HG02970 (cell line): ENCODE measurements at regions not wholly inside any gene's neighbourhood (a gene's known extent, or its start where the extent isn't known, plus 50 kb on each side); places are given as distances from the start of the nearest gene placed in this dataset.
"Not testable (repeated sequence)": the region's sequence is repeated elsewhere in the genome, so short reads cannot be mapped to it uniquely, and the experiment has no call there.

ENCODE experiments used
- ATAC-seq: cut with Tn5 transposase; IDR thresholded peaks from one replicate; pipeline ENCODE4 v1.9.1; 2021; ENCODE audit warnings: mild to moderate bottlenecking, moderate library complexity, moderate number of reproducible peaks; ENCODE audit not compliant: unreplicated experiment, low FRiP score

- ATAC-seq: not testable (repeated sequence)
These were observed 692.2 kb downstream of the UTRN start for GRCh38 chr6:144977250-144977864.

DNA sequence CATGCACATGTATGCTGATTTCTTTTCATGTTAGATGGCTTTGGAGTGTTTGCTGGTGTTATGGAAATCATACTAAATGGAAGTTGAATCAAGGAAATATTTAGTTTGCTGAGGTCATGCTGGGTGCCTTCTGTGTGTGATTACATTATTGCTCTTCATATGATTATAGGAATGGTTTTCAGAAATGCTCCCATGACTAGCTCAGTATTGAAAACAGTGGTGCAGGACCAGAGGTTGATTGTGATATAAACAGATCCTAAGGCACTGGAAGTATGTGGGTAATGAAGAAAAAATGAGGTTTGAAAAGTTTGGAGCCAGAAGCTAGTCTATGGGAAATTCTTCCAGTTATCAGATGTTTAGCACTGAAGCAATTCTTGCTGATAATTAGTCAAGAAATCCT, 693.1 kb downstream of the UTRN start:
- no peak for ATAC-seq

- no peak for ATAC-seq
These were observed 701.1 kb downstream of the UTRN start for GRCh38 chr6:144986271-144986670.

- no peak for ATAC-seq
These were observed 704.4 kb downstream of the UTRN start for GRCh38 chr6:144989319-144990107.

GRCh38 chr6:144990784-144991183, 705.6 kb downstream of the UTRN start:
- ATAC-seq: no peak

- ATAC-seq: no peak
These were observed 708.7 kb downstream of the UTRN start for GRCh38 chr6:144993870-144994269.

GRCh38 chr6:144997996-144998395, 712.9 kb downstream of the UTRN start:
- ATAC-seq: no peak

DNA sequence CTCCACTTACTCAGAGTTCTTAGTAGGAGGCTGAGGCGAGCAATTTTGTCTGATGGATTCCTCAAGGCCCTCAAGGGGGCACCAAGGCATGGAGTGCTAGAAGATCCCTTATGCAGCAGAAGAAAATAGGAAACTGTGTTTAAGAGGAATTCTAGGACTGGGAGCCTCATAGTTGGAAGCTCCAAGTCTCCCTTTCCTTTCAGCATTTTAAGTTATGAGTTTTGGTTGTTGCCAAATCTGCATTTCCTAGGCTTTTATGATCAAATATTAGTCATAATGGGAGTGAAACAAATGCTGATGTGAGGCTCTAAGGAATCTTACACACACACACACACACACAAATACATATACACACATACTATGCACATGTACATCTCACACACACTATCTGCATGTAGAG, 714.0 kb downstream of the UTRN start:
- ATAC-seq: no peak

DNA sequence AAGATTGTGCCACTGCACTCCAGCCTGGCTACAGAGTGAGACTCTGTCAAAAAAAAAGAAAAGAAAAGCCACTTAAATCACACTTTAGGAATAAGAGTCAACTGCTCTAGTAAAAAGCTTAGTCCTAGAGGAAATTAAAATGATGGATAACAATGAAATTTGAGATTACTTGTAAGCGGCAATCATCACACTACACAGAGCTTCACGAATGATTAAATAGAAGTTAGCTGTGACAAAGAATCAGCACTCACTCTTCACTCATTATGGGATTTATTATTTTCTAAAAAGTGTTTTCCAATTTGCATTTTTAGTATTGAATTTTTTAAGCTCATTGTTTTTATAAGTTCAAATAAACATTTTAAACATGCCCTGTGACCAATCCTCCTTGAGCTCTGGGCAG, 718.0 kb downstream of the UTRN start:
- ATAC-seq: no peak

GRCh38 chr6:145006914-145007313, 721.8 kb downstream of the UTRN start:
- no peak for ATAC-seq

GRCh38 chr6:145008715-145009114, 723.6 kb downstream of the UTRN start:
- ATAC-seq: no peak

GRCh38 chr6:145009711-145010110, 724.6 kb downstream of the UTRN start:
- ATAC-seq: no peak

DNA sequence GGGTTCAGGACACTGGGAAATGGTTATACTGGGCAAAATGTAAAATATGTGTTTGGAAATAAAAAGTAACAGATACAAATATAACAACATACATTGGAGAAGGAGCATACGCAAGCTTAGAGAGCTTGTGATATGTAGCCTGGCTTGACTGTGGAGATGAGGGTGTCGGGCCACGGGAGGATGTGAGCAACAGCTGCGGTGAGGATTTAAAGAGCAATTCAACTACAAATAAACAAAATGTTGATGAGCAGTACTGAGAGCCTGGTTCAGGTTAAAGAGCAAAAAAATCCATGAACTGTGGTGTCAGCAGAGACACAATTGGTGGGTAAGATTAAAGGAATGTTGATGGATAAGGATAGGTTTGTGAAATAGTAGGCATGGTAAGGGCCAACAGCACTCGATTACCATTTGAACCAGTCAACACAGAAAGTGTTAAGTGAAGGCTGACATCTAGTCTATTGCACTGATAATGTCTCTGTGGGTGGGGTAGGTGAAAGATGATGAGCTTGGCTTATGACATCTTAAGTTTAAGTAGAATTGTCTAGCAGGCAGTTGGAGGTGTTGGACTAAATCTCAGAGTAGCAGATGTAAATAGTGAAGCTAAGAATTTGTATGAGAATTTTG, 723.2 kb downstream of the EPM2A start:
- ATAC-seq: no peak

DNA sequence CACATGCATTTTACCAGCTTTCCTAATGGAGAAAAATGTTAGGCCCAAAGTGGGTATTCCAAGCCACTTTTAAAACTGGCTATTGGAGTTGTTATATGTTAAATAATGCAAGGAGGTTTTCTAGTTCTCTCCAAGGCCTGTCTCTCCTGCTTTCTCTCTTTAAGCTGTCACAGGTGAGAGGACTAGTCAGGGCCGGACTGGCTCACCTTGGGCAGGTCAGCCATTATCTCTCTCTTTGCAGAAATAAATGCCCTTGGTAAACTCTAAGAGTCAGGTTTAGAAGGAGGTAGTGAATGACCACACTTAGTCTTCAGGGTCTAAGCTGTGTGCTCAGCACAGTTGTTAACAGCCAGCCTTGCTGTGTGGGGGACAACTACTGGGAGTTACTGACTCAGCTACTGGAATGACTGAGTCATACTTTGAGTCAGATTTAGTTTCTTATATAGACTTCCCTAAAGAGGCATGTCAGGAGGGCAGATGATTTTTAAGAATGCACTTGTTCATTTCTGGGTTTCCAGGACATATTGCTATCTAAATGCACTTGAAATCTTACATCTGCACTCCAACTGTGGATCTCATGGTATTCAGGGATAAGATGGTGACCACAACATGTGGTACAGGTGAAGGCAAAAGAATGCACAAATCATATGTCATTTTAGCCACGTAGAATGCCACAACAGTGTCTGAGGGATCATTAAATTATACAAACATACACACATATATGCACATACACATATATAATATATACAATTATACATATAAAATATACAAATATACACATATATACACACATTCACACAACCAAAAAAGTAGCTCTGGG, 719.4 kb downstream of the EPM2A start:
- ATAC-seq: peak; percentile 87

DNA sequence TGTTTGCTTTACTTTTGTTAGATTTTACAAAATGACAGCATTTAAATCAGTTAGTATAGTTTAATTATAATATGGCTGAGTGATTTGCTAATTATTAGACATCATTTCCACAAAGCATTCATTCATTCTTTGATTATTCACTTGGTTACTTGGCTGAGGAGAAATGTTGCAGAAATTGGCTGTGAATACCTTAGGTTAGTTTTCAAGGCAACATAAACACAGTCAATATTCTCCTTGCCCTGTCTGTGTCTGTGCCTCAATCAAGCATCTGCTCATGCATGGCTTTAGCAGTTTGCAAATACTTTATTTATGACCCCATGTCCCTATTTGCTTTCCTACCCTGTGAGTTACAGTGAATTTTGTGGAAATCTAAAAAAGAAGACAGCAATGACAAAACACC, 718.3 kb downstream of the EPM2A start:
- no peak for ATAC-seq

GRCh38 chr6:145017516-145017915, 717.8 kb downstream of the EPM2A start:
- no peak for ATAC-seq

- ATAC-seq: no peak
These were observed 717.3 kb downstream of the EPM2A start for GRCh38 chr6:145018027-145018426.

GRCh38 chr6:145020114-145020513, 715.2 kb downstream of the EPM2A start:
- ATAC-seq: no peak

DNA sequence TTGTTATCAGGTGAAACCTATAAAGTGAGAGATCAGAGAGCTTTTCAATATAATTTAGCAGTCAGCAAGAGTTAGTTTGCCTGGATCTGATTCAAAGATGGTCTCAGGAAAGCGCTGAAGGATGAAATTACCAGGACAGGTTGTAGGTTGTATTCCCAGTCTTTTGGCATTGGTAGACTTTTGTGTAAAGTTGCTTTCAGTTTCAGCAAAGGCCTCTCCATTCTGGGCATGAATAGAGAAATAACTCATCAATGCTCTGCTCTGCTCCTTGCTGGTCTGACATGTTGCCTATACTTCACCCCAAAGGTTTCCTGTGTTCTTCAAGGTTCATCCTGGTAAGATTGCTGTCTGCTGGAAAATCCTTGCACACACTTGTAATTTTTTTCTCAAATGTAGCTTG, 714.8 kb downstream of the EPM2A start:
- no peak for ATAC-seq

DNA sequence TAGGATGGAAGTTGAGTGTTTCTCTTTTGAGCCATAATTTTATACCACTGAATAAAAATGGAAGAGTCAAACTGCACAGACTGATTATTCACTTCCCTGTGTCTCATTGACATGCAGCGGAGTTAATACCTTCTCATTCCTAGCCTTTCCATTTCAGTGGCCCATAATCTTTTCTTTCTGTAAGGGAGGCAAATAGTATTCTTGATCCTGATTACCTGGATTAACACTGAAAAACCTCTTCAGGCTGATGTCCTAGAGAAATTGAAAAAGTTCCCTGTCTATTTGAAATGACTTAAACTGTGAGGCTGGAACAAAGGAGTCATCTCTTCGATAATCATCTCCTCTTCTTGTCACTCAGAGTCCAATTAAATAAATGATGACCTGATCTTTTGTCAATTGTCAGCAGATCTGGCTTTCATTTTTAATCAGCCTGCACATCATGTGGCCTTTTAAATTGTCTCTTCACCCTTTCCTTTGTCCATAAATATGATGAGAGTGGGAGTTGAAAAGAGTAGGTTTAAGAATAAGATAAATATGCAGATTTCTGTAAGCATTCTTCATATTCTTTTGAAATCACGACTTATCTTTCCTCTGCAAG, 713.0 kb downstream of the EPM2A start:
- ATAC-seq: no peak
